HEK293 (cell line): ENCODE measurements at regions not wholly inside any gene's neighbourhood (a gene's known extent, or its start where the extent isn't known, plus 50 kb on each side); places are given as distances from the start of the nearest gene placed in this dataset.

ENCODE experiments used
- CTCF ChIA-PET: fragments of 350-600 bp; formaldehyde crosslinking; extraction: SDS; loops from one replicate; lab custom pipeline; 2021; ENCODE audit warnings: antibody characterized with exemption; lab: Yijun Ruan, JAX
- POLR2A ChIA-PET: fragments of 300-600 bp; formaldehyde crosslinking; extraction: SDS; loops from one replicate; lab custom pipeline; 2020; ENCODE audit warnings: antibody characterized with exemption, inconsistent platforms; lab: Yijun Ruan, JAX
- H3K27ac ChIP-seq: fragments of 200-500 bp; sonication (Bioruptor generic); 2 replicates; pipeline ENCODE4 v1.5.1; 2014; ENCODE audit warnings: low read depth, low read length, control low read depth, inconsistent platforms; ENCODE audit errors: extremely low read depth
- H3K36me3 ChIP-seq, 2 experiments: fragments of 200-500 bp in 1 of 2; sonication (Bioruptor generic) in 1 of 2; 1 replicate in 1 of 2; 2 replicates in 1 of 2; pipeline ENCODE4 v1.5.1; 2014 to 2017; ENCODE audit warnings: inconsistent platforms in 2 of 2, low read length in 2 of 2; ENCODE audit not compliant: control insufficient read depth in 2 of 2, insufficient read depth in 1 of 2
- H3K4me1 ChIP-seq: fragments of 200-500 bp; sonication (Bioruptor generic); 2 replicates; pipeline ENCODE4 v1.5.1; 2014; ENCODE audit warnings: mild to moderate bottlenecking, low read length, inconsistent platforms; ENCODE audit not compliant: control insufficient read depth, insufficient read depth
- H3K4me3 ChIP-seq: 2 replicates; pipeline ENCODE4 v1.5.1; 2011; ENCODE audit warnings: low read depth, mild to moderate bottlenecking, control low read depth, low read length, moderate library complexity
- H3K9me3 ChIP-seq: fragments of 200-500 bp; sonication (Bioruptor generic); 2 replicates; pipeline ENCODE4 v1.5.1; 2014; ENCODE audit warnings: low read depth, low read length, inconsistent platforms; ENCODE audit not compliant: control insufficient read depth, insufficient read depth
- HOXA7 ChIP-seq: sonication (generic); formaldehyde crosslinking; IDR thresholded peaks from 2 replicates; pipeline ENCODE4 v1.8.1; 2022; ENCODE audit warnings: missing genetic modification reagents, borderline replicate concordance
- HOXC10 ChIP-seq: sonication (generic); formaldehyde crosslinking; IDR thresholded peaks from 2 replicates; pipeline ENCODE4 v1.8.1; 2023; ENCODE audit warnings: mild to moderate bottlenecking, missing genetic modification reagents
- SALL2 ChIP-seq: fragments of 450-650 bp; formaldehyde crosslinking; IDR thresholded peaks from 2 replicates; pipeline ENCODE4 v1.5.0; 2017; ENCODE audit warnings: missing biosample characterization, mild to moderate bottlenecking, missing genetic modification characterization, borderline replicate concordance
- ZNF10 ChIP-seq: fragments of 450-650 bp; formaldehyde crosslinking; IDR thresholded peaks from 2 replicates; pipeline ENCODE4 v1.5.1; 2017; ENCODE audit warnings: missing biosample characterization, missing genetic modification characterization
- ZNF114 ChIP-seq: fragments of 450-650 bp; formaldehyde crosslinking; IDR thresholded peaks from 2 replicates; pipeline ENCODE4 v1.5.0; 2017; ENCODE audit warnings: missing biosample characterization, missing genetic modification characterization
- ZNF121 ChIP-seq: fragments of 450-650 bp; formaldehyde crosslinking; IDR thresholded peaks from 2 replicates; pipeline ENCODE4 v1.5.1; 2016; ENCODE audit warnings: missing biosample characterization, missing genetic modification characterization
- ZNF274 ChIP-seq, 2 experiments: fragments of 200-500 bp in 1 of 2; fragments of 450-650 bp in 1 of 2; sonication (Bioruptor generic) in 1 of 2; formaldehyde crosslinking in 1 of 2; IDR thresholded peaks; 2 replicates each; pipeline versions ENCODE4 v1.5.1 to v1.6.1; 2014 to 2016; ENCODE audit warnings: borderline replicate concordance in 1 of 2, inconsistent platforms in 1 of 2, low read length in 1 of 2, missing biosample characterization in 1 of 2, missing genetic modification characterization in 1 of 2
- ZNF324 ChIP-seq: fragments of 450-650 bp; formaldehyde crosslinking; IDR thresholded peaks from 2 replicates; pipeline ENCODE4 v1.5.1; 2016; ENCODE audit warnings: missing biosample characterization, missing genetic modification characterization
- ZNF610 ChIP-seq: fragments of 450-650 bp; formaldehyde crosslinking; IDR thresholded peaks from 2 replicates; pipeline ENCODE4 v1.5.1; 2016; ENCODE audit warnings: missing biosample characterization, missing genetic modification characterization, borderline replicate concordance
- ZNF658 ChIP-seq: fragments of 450-650 bp; formaldehyde crosslinking; IDR thresholded peaks from 2 replicates; pipeline ENCODE4; 2016; ENCODE audit warnings: missing biosample characterization, missing genetic modification characterization
- ZNF677 ChIP-seq: fragments of 450-650 bp; IDR thresholded peaks from 2 replicates; pipeline ENCODE4 v1.5.0; 2018; ENCODE audit warnings: missing biosample characterization, mild to moderate bottlenecking, missing genetic modification characterization, moderate library complexity
- ZNF76 ChIP-seq: fragments of 450-650 bp; formaldehyde crosslinking; IDR thresholded peaks from 2 replicates; pipeline ENCODE4; 2016; ENCODE audit warnings: low read depth, missing biosample characterization, missing genetic modification characterization, borderline replicate concordance
- TF ChIP-seq, protein P1 (sequence below): fragments of 450-650 bp; formaldehyde crosslinking; IDR thresholded peaks from 2 replicates; pipeline ENCODE4 v1.5.1; 2016; ENCODE audit warnings: missing biosample characterization, missing genetic modification characterization, low read depth
- TF ChIP-seq, protein P2 (sequence below): fragments of 450-650 bp; formaldehyde crosslinking; IDR thresholded peaks from 2 replicates; pipeline ENCODE4 v1.5.0; 2017; ENCODE audit warnings: missing biosample characterization, missing genetic modification characterization, borderline replicate concordance
- TF ChIP-seq, protein P3 (sequence below): fragments of 450-650 bp; formaldehyde crosslinking; IDR thresholded peaks from 2 replicates; pipeline ENCODE4 v1.5.1; 2016; ENCODE audit warnings: missing biosample characterization, missing genetic modification characterization

DNA sequence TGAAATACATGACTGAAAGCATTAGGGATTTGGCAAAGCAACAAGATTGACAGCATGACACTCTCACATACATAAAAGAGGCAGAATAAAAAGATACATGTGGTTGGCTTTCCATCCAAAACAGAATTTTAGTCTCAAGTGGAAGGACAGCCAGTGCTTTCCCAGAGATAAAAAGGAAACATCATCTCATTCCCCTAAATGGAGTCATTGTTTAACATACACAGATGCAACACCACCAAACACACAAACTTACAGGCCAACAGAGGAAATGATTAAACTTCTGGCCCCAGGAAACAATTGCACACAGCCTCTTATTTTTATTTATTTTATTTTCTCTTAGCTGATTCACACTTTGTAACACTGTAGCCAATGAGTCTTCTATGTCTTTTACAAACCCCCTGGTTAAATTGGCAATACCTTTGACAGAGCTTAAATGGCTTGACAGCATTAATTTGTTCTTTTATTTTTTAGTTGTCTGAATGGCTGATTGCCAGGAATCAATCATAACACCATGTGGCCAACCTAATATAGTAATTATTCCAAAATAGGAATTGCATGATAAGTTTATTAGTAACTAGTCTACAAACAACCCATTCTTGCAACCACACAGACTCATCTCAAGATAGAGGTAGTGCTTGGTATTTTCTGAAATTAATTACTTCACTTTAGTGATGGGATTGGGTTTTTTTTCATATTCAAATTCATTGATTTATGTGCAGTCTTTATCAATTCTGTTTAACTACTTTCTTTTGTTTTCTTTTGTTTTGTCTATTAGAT is 190.5 kb downstream of the RND3 start:
- Histone ChIP-seq H3K4me3 (no peak overlapping the region), H3K9me3 (no peaks in the 10 kb centered on the region), H3K27ac (no peak overlapping the region), H3K36me3 (no peaks in the 10 kb centered on the region), H3K4me1 (no peaks in the 10 kb centered on the region)
- no peak for TF ChIP-seq ZNF677
- ChIA-PET CTCF (interaction anchor here (0.6 kb wide), 4 partner anchors 109 to 703 kb away, joined by 3 to 4 read pairs (median 3); no protein-coding TSS in a partner anchor), POLR2A (no interaction called here)

DNA sequence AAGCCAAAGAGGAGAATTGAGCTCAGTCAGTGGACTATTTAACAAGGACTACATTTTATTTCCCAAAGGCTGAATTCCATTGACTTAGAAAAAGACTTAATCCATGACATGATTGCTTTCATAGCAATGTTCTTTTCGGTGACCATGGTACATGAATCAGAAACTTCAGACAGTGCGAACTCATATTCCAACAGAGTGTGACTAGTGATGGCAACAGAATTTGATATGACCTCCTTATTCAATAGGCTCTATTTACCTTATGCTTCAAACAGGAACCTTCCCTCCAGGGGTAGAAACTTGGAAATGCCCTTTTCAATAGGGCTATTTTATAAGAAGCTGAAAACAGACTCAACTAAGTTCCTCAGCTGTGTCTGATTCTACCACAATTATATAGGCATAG is 191.9 kb downstream of the RND3 start:
- POLR2A ChIA-PET = no interaction called here
- TF ChIP-seq, protein P1, sequence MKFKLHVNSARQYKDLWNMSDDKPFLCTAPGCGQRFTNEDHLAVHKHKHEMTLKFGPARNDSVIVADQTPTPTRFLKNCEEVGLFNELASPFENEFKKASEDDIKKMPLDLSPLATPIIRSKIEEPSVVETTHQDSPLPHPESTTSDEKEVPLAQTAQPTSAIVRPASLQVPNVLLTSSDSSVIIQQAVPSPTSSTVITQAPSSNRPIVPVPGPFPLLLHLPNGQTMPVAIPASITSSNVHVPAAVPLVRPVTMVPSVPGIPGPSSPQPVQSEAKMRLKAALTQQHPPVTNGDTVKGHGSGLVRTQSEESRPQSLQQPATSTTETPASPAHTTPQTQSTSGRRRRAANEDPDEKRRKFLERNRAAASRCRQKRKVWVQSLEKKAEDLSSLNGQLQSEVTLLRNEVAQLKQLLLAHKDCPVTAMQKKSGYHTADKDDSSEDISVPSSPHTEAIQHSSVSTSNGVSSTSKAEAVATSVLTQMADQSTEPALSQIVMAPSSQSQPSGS (tag by site-specific recombination) = no peak
- TF ChIP-seq, protein P2, sequence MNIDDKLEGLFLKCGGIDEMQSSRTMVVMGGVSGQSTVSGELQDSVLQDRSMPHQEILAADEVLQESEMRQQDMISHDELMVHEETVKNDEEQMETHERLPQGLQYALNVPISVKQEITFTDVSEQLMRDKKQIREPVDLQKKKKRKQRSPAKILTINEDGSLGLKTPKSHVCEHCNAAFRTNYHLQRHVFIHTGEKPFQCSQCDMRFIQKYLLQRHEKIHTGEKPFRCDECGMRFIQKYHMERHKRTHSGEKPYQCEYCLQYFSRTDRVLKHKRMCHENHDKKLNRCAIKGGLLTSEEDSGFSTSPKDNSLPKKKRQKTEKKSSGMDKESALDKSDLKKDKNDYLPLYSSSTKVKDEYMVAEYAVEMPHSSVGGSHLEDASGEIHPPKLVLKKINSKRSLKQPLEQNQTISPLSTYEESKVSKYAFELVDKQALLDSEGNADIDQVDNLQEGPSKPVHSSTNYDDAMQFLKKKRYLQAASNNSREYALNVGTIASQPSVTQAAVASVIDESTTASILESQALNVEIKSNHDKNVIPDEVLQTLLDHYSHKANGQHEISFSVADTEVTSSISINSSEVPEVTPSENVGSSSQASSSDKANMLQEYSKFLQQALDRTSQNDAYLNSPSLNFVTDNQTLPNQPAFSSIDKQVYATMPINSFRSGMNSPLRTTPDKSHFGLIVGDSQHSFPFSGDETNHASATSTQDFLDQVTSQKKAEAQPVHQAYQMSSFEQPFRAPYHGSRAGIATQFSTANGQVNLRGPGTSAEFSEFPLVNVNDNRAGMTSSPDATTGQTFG (tag by site-specific recombination) = no peak
- TF ChIP-seq HOXC10 (CRISPR knock-in tag) = no peak
- no peak for TF ChIP-seq ZNF114 (tag by site-specific recombination)
- TF ChIP-seq ZNF274 (IDR thresholded peaks at IDR 0.05; ENCODE audit: low read length) = no peak
- no peak for TF ChIP-seq ZNF274 (tag by site-specific recombination; IDR thresholded peaks at IDR 0.05; ENCODE audit: borderline replicate concordance)
- no peak for TF ChIP-seq HOXA7 (CRISPR knock-in tag)
- TF ChIP-seq, protein P3, sequence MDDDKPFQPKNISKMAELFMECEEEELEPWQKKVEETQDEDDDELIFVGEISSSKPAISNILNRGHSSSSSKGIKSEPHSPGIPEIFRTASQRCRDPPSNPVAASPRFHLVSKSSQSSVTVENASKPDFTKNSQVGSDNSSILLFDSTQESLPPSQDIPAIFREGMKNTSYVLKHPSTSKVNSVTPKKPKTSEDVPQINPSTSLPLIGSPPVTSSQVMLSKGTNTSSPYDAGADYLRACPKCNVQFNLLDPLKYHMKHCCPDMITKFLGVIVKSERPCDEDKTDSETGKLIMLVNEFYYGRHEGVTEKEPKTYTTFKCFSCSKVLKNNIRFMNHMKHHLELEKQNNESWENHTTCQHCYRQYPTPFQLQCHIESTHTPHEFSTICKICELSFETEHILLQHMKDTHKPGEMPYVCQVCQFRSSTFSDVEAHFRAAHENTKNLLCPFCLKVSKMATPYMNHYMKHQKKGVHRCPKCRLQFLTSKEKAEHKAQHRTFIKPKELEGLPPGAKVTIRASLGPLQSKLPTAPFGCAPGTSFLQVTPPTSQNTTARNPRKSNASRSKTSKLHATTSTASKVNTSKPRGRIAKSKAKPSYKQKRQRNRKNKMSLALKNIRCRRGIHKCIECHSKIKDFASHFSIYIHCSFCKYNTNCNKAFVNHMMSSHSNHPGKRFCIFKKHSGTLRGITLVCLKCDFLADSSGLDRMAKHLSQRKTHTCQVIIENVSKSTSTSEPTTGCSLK = no peak
- no peak for TF ChIP-seq SALL2
- no peak for TF ChIP-seq ZNF324 (tag by site-specific recombination)
- TF ChIP-seq ZNF658 = no peak
- no peak for TF ChIP-seq ZNF121 (tag by site-specific recombination)
- TF ChIP-seq ZNF610 (tag by site-specific recombination) = no peak
- no peak for TF ChIP-seq ZNF10 (tag by site-specific recombination)
- TF ChIP-seq, all 188 proteins: peak for 0
- H3K9me3 ChIP-seq = no peaks in the 10 kb centered on the region
- H3K27ac ChIP-seq = no peak overlapping the region
- H3K4me3 ChIP-seq = no peak overlapping the region
- no peaks in the 10 kb centered on the region for H3K36me3 ChIP-seq
- H3K4me1 ChIP-seq = no peaks in the 10 kb centered on the region
- CTCF ChIA-PET = interaction anchor here (0.6 kb wide), 1 partner anchor 1504 kb away, joined by 4 read pairs; no protein-coding TSS in a partner anchor

DNA sequence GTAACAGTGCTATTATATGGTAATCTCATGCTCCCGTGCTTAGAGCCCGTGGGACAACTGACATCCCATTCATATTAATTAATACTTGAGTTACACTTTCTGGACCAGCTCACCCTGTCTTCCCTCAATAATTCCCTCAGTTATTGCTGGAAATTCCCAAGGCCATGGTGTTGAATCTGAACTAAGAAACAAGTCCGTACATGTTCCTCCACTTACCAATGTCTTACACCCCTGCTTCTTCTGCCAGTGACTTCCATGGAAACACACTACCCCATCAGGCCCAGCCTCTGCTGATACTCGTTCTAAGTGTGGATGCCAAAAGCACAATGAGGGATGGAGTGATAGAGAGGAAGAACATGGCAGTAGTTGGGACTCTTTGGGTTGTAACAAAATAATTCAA is 193.7 kb downstream of the RND3 start:
- CTCF ChIA-PET = no interaction called here
- POLR2A ChIA-PET = no interaction called here
- no peak for TF ChIP-seq ZNF76 (tag by site-specific recombination)
- TF ChIP-seq, all 188 proteins: peak for 0

More for the DNA sequence above, 193.7 kb downstream of the RND3 start:
- Histone ChIP-seq H3K4me3 (no peak overlapping the region), H3K4me1 (no peaks in the 10 kb centered on the region), H3K36me3 (no peaks in the 10 kb centered on the region), H3K27ac (no peak overlapping the region), H3K9me3 (no peaks in the 10 kb centered on the region)
